ENCODE measurements at regions not wholly inside any gene's neighbourhood (a gene's known extent, or its start where the extent isn't known, plus 50 kb on each side); places are given as distances from the start of the nearest gene placed in this dataset.
"Not testable (repeated sequence)": the region's sequence is repeated elsewhere in the genome, so short reads cannot be mapped to it uniquely, and the experiment has no call there.

- intact Hi-C loops (cut with DNase I, micrococcal nuclease) = loop anchor here in 1 of 2 experiments (10.0 kb wide), 1 partner anchor 210 kb away; no protein-coding TSS in a partner anchor
- H3K9me3 Mint-ChIP-seq (ENCODE audit: low read depth) = no peaks in the 10 kb centered on the region
- ChIA-PET CTCF (no interaction called here), POLR2A (no interaction called here)
- H3K36me3 Mint-ChIP-seq (ENCODE audit: low read depth) = no peaks in the 10 kb centered on the region
- H3K27ac Mint-ChIP-seq = no peak overlapping the region
- DNase-seq (no peak), ATAC-seq (no peak)
- H3K27me3 Mint-ChIP-seq = no peaks in the 10 kb centered on the region
- no peak overlapping the region for H3K4me3 Mint-ChIP-seq
- no peaks in the 10 kb centered on the region for H3K4me1 Mint-ChIP-seq
These were observed 607.5 kb upstream of the DPPA4 start for GRCh38 chr3:109944836-109945235.

- intact Hi-C loops (cut with DNase I, micrococcal nuclease) = no loop called here
- no peak overlapping the region for H3K27ac Mint-ChIP-seq
- no peak overlapping the region for H3K4me3 Mint-ChIP-seq
- CTCF ChIA-PET = interaction anchor here (1.2 kb wide), 1 partner anchor 18 kb away, joined by 4 read pairs; no protein-coding TSS in a partner anchor
- H3K9me3 Mint-ChIP-seq (ENCODE audit: low read depth) = no peaks in the 10 kb centered on the region
- DNase-seq (no peak), ATAC-seq (no peak)
- H3K4me1 Mint-ChIP-seq = no peaks in the 10 kb centered on the region
- POLR2A ChIA-PET = no interaction called here
- no peaks in the 10 kb centered on the region for H3K36me3 Mint-ChIP-seq (ENCODE audit: low read depth)
- no peaks in the 10 kb centered on the region for H3K27me3 Mint-ChIP-seq
These were observed 615.6 kb upstream of the DPPA4 start for GRCh38 chr3:109952924-109953323.

- Mint-ChIP-seq H3K9me3 (ENCODE audit: low read depth) (no peaks in the 10 kb centered on the region), H3K4me3 (no peak overlapping the region), H3K4me1 (no peaks in the 10 kb centered on the region), H3K27ac (no peak overlapping the region), H3K27me3 (no peaks in the 10 kb centered on the region), H3K36me3 (ENCODE audit: low read depth) (no peaks in the 10 kb centered on the region)
- POLR2A ChIA-PET = interaction anchor here (0.6 kb wide), 1 partner anchor 596 kb away, joined by 3 read pairs; no protein-coding TSS in a partner anchor
- no peak for ATAC-seq
- CTCF ChIA-PET = no interaction called here
- no peak for DNase-seq
- intact Hi-C loops (cut with DNase I, micrococcal nuclease) = no loop called here
These were observed 626.5 kb upstream of the DPPA4 start for GRCh38 chr3:109963831-109964230.

- POLR2A ChIA-PET = no interaction called here
- CTCF ChIA-PET = interaction anchor here (1.5 kb wide), 1 partner anchor 11 kb away, joined by 4 read pairs; no protein-coding TSS in a partner anchor
- H3K27ac Mint-ChIP-seq = no peak overlapping the region
- H3K36me3 Mint-ChIP-seq (ENCODE audit: low read depth) = no peaks in the 10 kb centered on the region
- H3K4me1 Mint-ChIP-seq = no peaks in the 10 kb centered on the region
- no peak for ATAC-seq
- H3K27me3 Mint-ChIP-seq = no peaks in the 10 kb centered on the region
- H3K9me3 Mint-ChIP-seq (ENCODE audit: low read depth) = no peaks in the 10 kb centered on the region
- no peak for DNase-seq
- H3K4me3 Mint-ChIP-seq = no peak overlapping the region
- intact Hi-C loops (cut with DNase I, micrococcal nuclease) = no loop called here
These were observed 636.4 kb upstream of the DPPA4 start for GRCh38 chr3:109973733-109974132.

- H3K9me3 Mint-ChIP-seq (ENCODE audit: low read depth) = no peaks in the 10 kb centered on the region
- H3K4me1 Mint-ChIP-seq = no peaks in the 10 kb centered on the region
- POLR2A ChIA-PET = no interaction called here
- H3K4me3 Mint-ChIP-seq = no peak overlapping the region
- intact Hi-C loops (cut with DNase I, micrococcal nuclease) = no loop called here
- H3K27ac Mint-ChIP-seq = no peak overlapping the region
- ATAC-seq (no peak), DNase-seq (no peak)
- H3K36me3 Mint-ChIP-seq (ENCODE audit: low read depth) = no peaks in the 10 kb centered on the region
- CTCF ChIA-PET = no interaction called here
- no peaks in the 10 kb centered on the region for H3K27me3 Mint-ChIP-seq
These were observed 640.6 kb upstream of the DPPA4 start for GRCh38 chr3:109977897-109978296.

GRCh38 chr3:109982201-109982600 lies 644.9 kb upstream of the DPPA4 start:
- Mint-ChIP-seq H3K27me3 (no peaks in the 10 kb centered on the region), H3K36me3 (ENCODE audit: low read depth) (no peaks in the 10 kb centered on the region), H3K9me3 (ENCODE audit: low read depth) (no peaks in the 10 kb centered on the region), H3K27ac (no peak overlapping the region), H3K4me3 (no peak overlapping the region), H3K4me1 (no peaks in the 10 kb centered on the region)
- ChIA-PET POLR2A (interaction anchor here (0.5 kb wide), 1 partner anchor 1277 kb away, joined by 4 read pairs; no protein-coding TSS in a partner anchor), CTCF (interaction anchor here (1.1 kb wide), 1 partner anchor 13 kb away, joined by 4 read pairs; no protein-coding TSS in a partner anchor)
- DNase-seq (no peak), ATAC-seq (no peak)
- intact Hi-C loops (cut with DNase I, micrococcal nuclease) = no loop called here

GRCh38 chr3:109984976-109985375 lies 647.6 kb upstream of the DPPA4 start:
- ChIA-PET CTCF (interaction anchor here (1.0 kb wide), 1 partner anchor 12 kb away, joined by 4 read pairs; no protein-coding TSS in a partner anchor), POLR2A (no interaction called here)
- no peaks in the 10 kb centered on the region for H3K36me3 Mint-ChIP-seq (ENCODE audit: low read depth)
- H3K27me3 Mint-ChIP-seq = no peaks in the 10 kb centered on the region
- H3K9me3 Mint-ChIP-seq (ENCODE audit: low read depth) = no peaks in the 10 kb centered on the region
- ATAC-seq = no peak
- no peaks in the 10 kb centered on the region for H3K4me1 Mint-ChIP-seq
- no peak for DNase-seq
- H3K27ac Mint-ChIP-seq = no peak overlapping the region
- no peak overlapping the region for H3K4me3 Mint-ChIP-seq
- intact Hi-C loops (cut with DNase I, micrococcal nuclease) = no loop called here

GRCh38 chr3:109985943-109986555 lies 648.7 kb upstream of the DPPA4 start:
- no peak for ATAC-seq
- intact Hi-C loops (cut with DNase I, micrococcal nuclease) = no loop called here

GRCh38 chr3:109994853-109995252 lies 657.5 kb upstream of the DPPA4 start:
- Mint-ChIP-seq H3K36me3 (ENCODE audit: low read depth) (no peaks in the 10 kb centered on the region), H3K4me3 (no peak overlapping the region), H3K27ac (no peak overlapping the region), H3K4me1 (no peaks in the 10 kb centered on the region), H3K27me3 (no peaks in the 10 kb centered on the region), H3K9me3 (ENCODE audit: low read depth) (no peaks in the 10 kb centered on the region)
- ATAC-seq = no peak
- POLR2A ChIA-PET = interaction anchor here (0.6 kb wide), 1 partner anchor 253 kb away, joined by 3 read pairs; no protein-coding TSS in a partner anchor
- DNase-seq = no peak
- CTCF ChIA-PET = interaction anchor here (1.2 kb wide), 1 partner anchor 13 kb away, joined by 4 read pairs; no protein-coding TSS in a partner anchor
- intact Hi-C loops (cut with DNase I, micrococcal nuclease) = no loop called here

More at GRCh38 chr3:109985943-109986555, 648.7 kb upstream of the DPPA4 start:
- no peaks in the 10 kb centered on the region for H3K27me3 Mint-ChIP-seq
- no peaks in the 10 kb centered on the region for H3K9me3 Mint-ChIP-seq (ENCODE audit: low read depth)
- no peak overlapping the region for H3K27ac Mint-ChIP-seq
- CTCF ChIA-PET = no interaction called here
- H3K36me3 Mint-ChIP-seq (ENCODE audit: low read depth) = no peaks in the 10 kb centered on the region
- POLR2A ChIA-PET = no interaction called here
- H3K4me1 Mint-ChIP-seq = no peaks in the 10 kb centered on the region
- DNase-seq = no peak
- no peak overlapping the region for H3K4me3 Mint-ChIP-seq

- POLR2A ChIA-PET = no interaction called here
- CTCF ChIA-PET = interaction anchor here (1.2 kb wide), 1 partner anchor 14 kb away, joined by 4 read pairs; no protein-coding TSS in a partner anchor
- no peaks in the 10 kb centered on the region for H3K36me3 Mint-ChIP-seq (ENCODE audit: low read depth)
- intact Hi-C loops (cut with DNase I, micrococcal nuclease) = no loop called here
- no peaks in the 10 kb centered on the region for H3K4me1 Mint-ChIP-seq
- ATAC-seq (no peak), DNase-seq (no peak)
- H3K27ac Mint-ChIP-seq = no peak overlapping the region
- no peak overlapping the region for H3K4me3 Mint-ChIP-seq
- no peaks in the 10 kb centered on the region for H3K9me3 Mint-ChIP-seq (ENCODE audit: low read depth)
- H3K27me3 Mint-ChIP-seq = no peaks in the 10 kb centered on the region
These were observed 658.0 kb upstream of the DPPA4 start for GRCh38 chr3:109995377-109995776.

GRCh38 chr3:110001905-110002304 lies 664.6 kb upstream of the DPPA4 start:
- ATAC-seq; H3K36me3 Mint-ChIP-seq (ENCODE audit: low read depth); DNase-seq; POLR2A ChIA-PET; H3K4me1 Mint-ChIP-seq; H3K9me3 Mint-ChIP-seq (ENCODE audit: low read depth); H3K27me3 Mint-ChIP-seq; CTCF ChIA-PET; H3K4me3 Mint-ChIP-seq; intact Hi-C loops (cut with DNase I, micrococcal nuclease); H3K27ac Mint-ChIP-seq: not testable (repeated sequence)

- H3K27me3 Mint-ChIP-seq = peaks cover 1% of the 10 kb centered on the region
- CTCF ChIA-PET = no interaction called here
- no peaks in the 10 kb centered on the region for H3K4me1 Mint-ChIP-seq
- POLR2A ChIA-PET = no interaction called here
- intact Hi-C loops (cut with DNase I, micrococcal nuclease) = no loop called here
- H3K36me3 Mint-ChIP-seq (ENCODE audit: low read depth) = no peaks in the 10 kb centered on the region
- peaks cover 2% of the 10 kb centered on the region for H3K9me3 Mint-ChIP-seq (ENCODE audit: low read depth)
- no peak overlapping the region for H3K27ac Mint-ChIP-seq
- no peak for DNase-seq
- H3K4me3 Mint-ChIP-seq = no peak overlapping the region
- no peak for ATAC-seq
These were observed 669.6 kb upstream of the DPPA4 start for GRCh38 chr3:110006913-110007312.
